Liver (tissue), 8 donors: ENCODE measurements at regions not wholly inside any gene's neighbourhood (a gene's known extent, or its start where the extent isn't known, plus 50 kb on each side); places are given as distances from the start of the nearest gene placed in this dataset.

ENCODE experiments used
- DNase-seq: peaks from one replicate; pipeline ENCODE4 v3.0.0-alpha.2; 2017; ENCODE audit warnings: low spot score
- H3K27ac ChIP-seq, 2 donors: one replicate each; pipeline ENCODE4 v1.7.0; 2013; ENCODE audit warnings: inconsistent platforms in 2 of 2, low read length in 2 of 2, control low read depth in 1 of 2, low read depth in 1 of 2, mild to moderate bottlenecking in 1 of 2
- H3K27me3 ChIP-seq, 4 donors: one replicate each; pipeline versions ENCODE4 v1.6.1 to v1.7.0; 2013; ENCODE audit warnings: low read length in 3 of 4, inconsistent platforms in 1 of 4, mild to moderate bottlenecking in 1 of 4, moderate library complexity in 1 of 4; ENCODE audit not compliant: control insufficient read depth in 4 of 4, insufficient read depth in 4 of 4
- H3K36me3 ChIP-seq, 4 donors: one replicate each; pipeline versions ENCODE4 v1.6.1 to v1.7.0; 2013; ENCODE audit warnings: low read length in 3 of 4, mild to moderate bottlenecking in 3 of 4, low read depth in 1 of 4, moderate library complexity in 1 of 4; ENCODE audit not compliant: control insufficient read depth in 4 of 4, insufficient read depth in 3 of 4
- H3K4me1 ChIP-seq, 4 donors: one replicate each; pipeline versions ENCODE4 v1.6.1 to v1.7.0; 2013; ENCODE audit warnings: low read length in 3 of 4, mild to moderate bottlenecking in 3 of 4, moderate library complexity in 1 of 4; ENCODE audit not compliant: control insufficient read depth in 4 of 4, insufficient read depth in 4 of 4
- H3K4me3 ChIP-seq, 3 donors: one replicate each; pipeline versions ENCODE4 v1.6.1 to v1.7.0; 2013; ENCODE audit warnings: low read length in 3 of 3, control low read depth in 1 of 3, low read depth in 1 of 3, mild to moderate bottlenecking in 1 of 3
- H3K9ac ChIP-seq, 2 donors: one replicate each; pipeline ENCODE4 v1.7.0; 2013; ENCODE audit warnings: low read length in 2 of 2, mild to moderate bottlenecking in 2 of 2, moderate library complexity in 2 of 2, control low read depth in 1 of 2, low read depth in 1 of 2
- H3K9me3 ChIP-seq, 4 donors: one replicate each; pipeline versions ENCODE4 v1.6.1 to v1.7.0; 2013; ENCODE audit warnings: low read length in 3 of 4; ENCODE audit not compliant: control insufficient read depth in 4 of 4
- CTCF ChIP-seq: fragments of 150-350 bp; IDR thresholded peaks from 2 replicates; pipeline ENCODE4 v1.5.1; 2017; ENCODE audit warnings: improper control_type of control experiment, low read depth, low read length; ENCODE audit not compliant: missing input control
- EGR1 ChIP-seq, 2 donors: IDR thresholded peaks; 2 replicates each; pipeline ENCODE4 v1.6.1; 2016 to 2018; ENCODE audit warnings: antibody characterized with exemption in 2 of 2, low read depth in 2 of 2
- FOXA1 ChIP-seq: IDR thresholded peaks from 2 replicates; pipeline ENCODE4 v1.6.1; 2016; ENCODE audit warnings: antibody characterized with exemption
- FOXA2 ChIP-seq: IDR thresholded peaks from 2 replicates; pipeline ENCODE4 v1.6.1; 2016; ENCODE audit warnings: antibody characterized with exemption
- GABPA ChIP-seq, 2 donors: IDR thresholded peaks in 1 of 2; conservative IDR thresholded peaks in 1 of 2; 2 replicates each; pipeline ENCODE4 v1.6.1; 2016; ENCODE audit warnings: antibody characterized with exemption in 2 of 2, mild to moderate bottlenecking in 1 of 2, moderate library complexity in 1 of 2
- HNF4A ChIP-seq, 2 donors: conservative IDR thresholded peaks; 2 replicates each; pipeline ENCODE4 v1.6.1; 2016; ENCODE audit warnings: antibody characterized with exemption in 2 of 2, mild to moderate bottlenecking in 2 of 2
- HNF4G ChIP-seq: IDR thresholded peaks from 2 replicates; pipeline ENCODE4 v1.6.1; 2016; ENCODE audit warnings: antibody characterized with exemption
- JUND ChIP-seq, 2 donors: IDR thresholded peaks; 2 replicates each; pipeline ENCODE4 v1.6.1; 2016; ENCODE audit warnings: antibody characterized with exemption in 2 of 2
- MAX ChIP-seq: IDR thresholded peaks from 2 replicates; pipeline ENCODE4 v1.6.1; 2016; ENCODE audit warnings: antibody characterized with exemption
- NR2F2 ChIP-seq: IDR thresholded peaks from 2 replicates; pipeline ENCODE4 v1.6.1; 2016; ENCODE audit warnings: antibody characterized with exemption
- RAD21 ChIP-seq, 2 donors: IDR thresholded peaks; 2 replicates each; pipeline ENCODE4 v1.6.1; 2016; ENCODE audit warnings: antibody characterized with exemption in 2 of 2, mild to moderate bottlenecking in 2 of 2
- REST ChIP-seq: IDR thresholded peaks from 2 replicates; pipeline ENCODE4 v1.6.1; 2016; ENCODE audit warnings: antibody characterized with exemption, mild to moderate bottlenecking
- RXRA ChIP-seq, 2 donors: IDR thresholded peaks; 2 replicates each; pipeline ENCODE4 v1.6.1; 2017 to 2018; ENCODE audit warnings: antibody characterized with exemption in 2 of 2, mild to moderate bottlenecking in 1 of 2
- SP1 ChIP-seq: IDR thresholded peaks from 2 replicates; pipeline ENCODE4 v1.6.1; 2018; ENCODE audit warnings: antibody characterized with exemption, mild to moderate bottlenecking
- TAF1 ChIP-seq: conservative IDR thresholded peaks from 2 replicates; pipeline ENCODE4 v1.6.1; 2016; ENCODE audit warnings: antibody characterized with exemption, mild to moderate bottlenecking
- YY1 ChIP-seq: IDR thresholded peaks from 2 replicates; pipeline ENCODE4 v1.6.1; 2016; ENCODE audit warnings: antibody characterized with exemption, mild to moderate bottlenecking
- WGBS: extraction: QIAGEN DNeasy Blood & Tissue Kit; methylation state at CpG from one replicate; pipeline ENCODE4 v1.1.7; 2013; 5-methylcytosine and 5-hydroxymethylcytosine counted together
- TF ChIP-seq, protein P1 (sequence below): IDR thresholded peaks from 2 replicates; pipeline ENCODE4 v1.6.1; 2016; ENCODE audit warnings: antibody characterized with exemption
- TF ChIP-seq, protein P2 (sequence below): IDR thresholded peaks from 2 replicates; pipeline ENCODE4 v1.6.1; 2016; ENCODE audit warnings: antibody characterized with exemption
- donor health status: healthy.
- donor health status: healthy.
- donor health status: healthy.
- donor health status: healthy.
- donor health status: healthy.

DNA sequence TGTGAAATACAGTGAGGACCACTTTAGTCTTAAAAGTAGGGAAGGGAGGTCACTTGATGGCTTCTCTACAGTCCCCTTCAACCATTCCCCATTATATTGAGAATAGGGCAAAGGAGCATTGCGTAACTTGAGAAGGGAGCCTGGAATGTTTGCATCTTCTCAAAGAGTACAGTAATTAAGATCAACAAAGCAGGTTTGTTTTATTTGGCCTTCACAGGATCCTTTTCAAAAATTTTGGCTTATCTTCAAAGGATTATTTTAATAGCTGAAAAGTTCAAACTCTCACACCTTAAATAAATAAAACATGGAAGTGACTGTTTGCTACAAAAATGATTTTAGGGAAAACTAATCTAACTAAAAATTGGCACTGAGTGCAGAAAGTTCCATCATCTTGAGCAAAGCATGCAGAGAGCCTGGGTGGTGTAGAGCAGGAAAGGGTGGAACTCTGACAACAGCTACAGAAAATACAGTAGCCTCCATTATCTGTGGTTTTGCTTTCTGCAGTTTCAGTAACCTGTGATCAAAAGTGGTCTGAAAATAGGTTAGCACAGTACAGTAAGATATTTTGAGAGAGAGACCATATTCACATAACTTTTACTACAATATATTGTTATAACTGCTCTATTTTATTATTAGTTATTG, 214.0 kb downstream of the MDFIC start:
- DNase-seq, result no peak
- Histone ChIP-seq H3K4me1 (peaks cover 0 to 2% (median under 1%) of the 10 kb centered on the region in 4 donors), H3K9me3 (no peaks in the 10 kb centered on the region), H3K36me3 (no peaks in the 10 kb centered on the region), H3K27me3 (no peaks in the 10 kb centered on the region), H3K9ac (no peak overlapping the region), H3K4me3 (no peak overlapping the region), H3K27ac (no peak overlapping the region)
- TF ChIP-seq HNF4G (no peak), REST (no peak), CTCF (no peak), SP1 (no peak), RAD21 (IDR thresholded peaks at IDR 0.05) (no peak), HNF4A (conservative IDR thresholded peaks at IDR 0.05) (no peak), EGR1 (IDR thresholded peaks at IDR 0.05; ENCODE audit: low read depth in 2 of 2) (no peak), RXRA (IDR thresholded peaks at IDR 0.05) (no peak), YY1 (no peak), FOXA1 (no peak), GABPA (IDR thresholded peaks at IDR 0.05 in 1 of 2, conservative IDR thresholded peaks at IDR 0.05 in 1 of 2) (no peak), TAF1 (no peak), JUND (IDR thresholded peaks at IDR 0.05) (no peak), NR2F2 (no peak), FOXA2 (no peak), MAX (no peak)
- TF ChIP-seq, protein P1, sequence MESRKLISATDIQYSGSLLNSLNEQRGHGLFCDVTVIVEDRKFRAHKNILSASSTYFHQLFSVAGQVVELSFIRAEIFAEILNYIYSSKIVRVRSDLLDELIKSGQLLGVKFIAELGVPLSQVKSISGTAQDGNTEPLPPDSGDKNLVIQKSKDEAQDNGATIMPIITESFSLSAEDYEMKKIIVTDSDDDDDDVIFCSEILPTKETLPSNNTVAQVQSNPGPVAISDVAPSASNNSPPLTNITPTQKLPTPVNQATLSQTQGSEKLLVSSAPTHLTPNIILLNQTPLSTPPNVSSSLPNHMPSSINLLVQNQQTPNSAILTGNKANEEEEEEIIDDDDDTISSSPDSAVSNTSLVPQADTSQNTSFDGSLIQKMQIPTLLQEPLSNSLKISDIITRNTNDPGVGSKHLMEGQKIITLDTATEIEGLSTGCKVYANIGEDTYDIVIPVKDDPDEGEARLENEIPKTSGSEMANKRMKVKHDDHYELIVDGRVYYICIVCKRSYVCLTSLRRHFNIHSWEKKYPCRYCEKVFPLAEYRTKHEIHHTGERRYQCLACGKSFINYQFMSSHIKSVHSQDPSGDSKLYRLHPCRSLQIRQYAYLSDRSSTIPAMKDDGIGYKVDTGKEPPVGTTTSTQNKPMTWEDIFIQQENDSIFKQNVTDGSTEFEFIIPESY, result no peak
- TF ChIP-seq, protein P2, sequence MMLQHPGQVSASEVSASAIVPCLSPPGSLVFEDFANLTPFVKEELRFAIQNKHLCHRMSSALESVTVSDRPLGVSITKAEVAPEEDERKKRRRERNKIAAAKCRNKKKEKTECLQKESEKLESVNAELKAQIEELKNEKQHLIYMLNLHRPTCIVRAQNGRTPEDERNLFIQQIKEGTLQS, result no peak
- 77% methylated on average over 1 of the region's 1 CpG for WGBS
